ENCODE measurements at regions not wholly inside any gene's neighbourhood (a gene's known extent, or its start where the extent isn't known, plus 50 kb on each side); places are given as distances from the start of the nearest gene placed in this dataset.

- TF ChIP-seq CTCF (conservative IDR thresholded peaks at IDR 0.05; ENCODE audit: low read depth in 2 of 2) (no peak), EZH2 (IDR thresholded peaks at IDR 0.05; ENCODE audit: low read depth, unreplicated experiment) (no peak)
Measured at GRCh38 chr14:105982664-105983063, 456.3 kb downstream of the TMEM121 start (continued).

GRCh38 chr14:105986894-105987284 lies 460.5 kb downstream of the TMEM121 start:
- Mint-ChIP-seq H3K27ac (no peak overlapping the region), H3K27me3 (ENCODE audit: insufficient read depth, low read depth, poor library complexity) (no peaks in the 10 kb centered on the region), H3K9me3 (peaks cover 88% of the 10 kb centered on the region), H3K4me3 (no peak overlapping the region), H3K4me1 (no peaks in the 10 kb centered on the region), H3K36me3 (ENCODE audit: low read depth) (peaks cover 15% of the 10 kb centered on the region)
- H3K9me2 ChIP-seq (ENCODE audit: insufficient read depth), result no peaks in the 10 kb centered on the region
- no peaks in the 10 kb centered on the region for H3K4me1 ChIP-seq (ENCODE audit: insufficient read depth)
- no peak for ATAC-seq
- no peaks in the 10 kb centered on the region for H4K20me1 ChIP-seq (replicated peaks; ENCODE audit: insufficient read depth)
- no peaks in the 10 kb centered on the region for H3K36me3 ChIP-seq (ENCODE audit: insufficient read depth)
- H3K27ac ChIP-seq (ENCODE audit: low read depth), result no peak overlapping the region
- no peaks in the 10 kb centered on the region for H3K79me2 ChIP-seq (replicated peaks; ENCODE audit: insufficient read depth)
- H3K4me3 ChIP-seq, result no peak overlapping the region
- DNase-seq (ENCODE audit: low spot score), result no peak
- no peak overlapping the region for H2AFZ ChIP-seq
- H3F3A ChIP-seq (replicated peaks; ENCODE audit: low read depth), result no peaks in the 10 kb centered on the region
- H3K27me3 ChIP-seq (ENCODE audit: insufficient read depth), result no peaks in the 10 kb centered on the region
- TF ChIP-seq, protein P1, sequence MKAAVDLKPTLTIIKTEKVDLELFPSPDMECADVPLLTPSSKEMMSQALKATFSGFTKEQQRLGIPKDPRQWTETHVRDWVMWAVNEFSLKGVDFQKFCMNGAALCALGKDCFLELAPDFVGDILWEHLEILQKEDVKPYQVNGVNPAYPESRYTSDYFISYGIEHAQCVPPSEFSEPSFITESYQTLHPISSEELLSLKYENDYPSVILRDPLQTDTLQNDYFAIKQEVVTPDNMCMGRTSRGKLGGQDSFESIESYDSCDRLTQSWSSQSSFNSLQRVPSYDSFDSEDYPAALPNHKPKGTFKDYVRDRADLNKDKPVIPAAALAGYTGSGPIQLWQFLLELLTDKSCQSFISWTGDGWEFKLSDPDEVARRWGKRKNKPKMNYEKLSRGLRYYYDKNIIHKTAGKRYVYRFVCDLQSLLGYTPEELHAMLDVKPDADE (IDR thresholded peaks at IDR 0.05), result no peak
- TF ChIP-seq REST (IDR thresholded peaks at IDR 0.05; ENCODE audit: unreplicated experiment), result no peak
- TF ChIP-seq JUNB (IDR thresholded peaks at IDR 0.05; ENCODE audit: unreplicated experiment), result no peak
- no peak for TF ChIP-seq EZH2phosphoT487 (IDR thresholded peaks at IDR 0.05; ENCODE audit: unreplicated experiment)
- TF ChIP-seq ZNF331 (CRISPR knock-in tag; IDR thresholded peaks at IDR 0.05; ENCODE audit: low read depth), result no peak
- TF ChIP-seq CTCF (conservative IDR thresholded peaks at IDR 0.05; ENCODE audit: low read depth in 2 of 2), result no peak
- no peak for TF ChIP-seq NANOG (IDR thresholded peaks at IDR 0.05; ENCODE audit: borderline replicate concordance)
- no peak overlapping the region for H3K4me2 ChIP-seq
